CD4-positive, alpha-beta T cell (primary cell): ENCODE measurements at regions not wholly inside any gene's neighbourhood (a gene's known extent, or its start where the extent isn't known, plus 50 kb on each side); places are given as distances from the start of the nearest gene placed in this dataset.

ENCODE experiments used
- ATAC-seq: fragments of 200-7000 bp; cut with Tn5 transposase; one replicate; pipeline ENCODE4 v1.10.0; 2022; ENCODE audit warnings: mild to moderate bottlenecking; ENCODE audit not compliant: poor library complexity
- CTCF ChIA-PET: fragments of 350-600 bp; sonication (Branson Sonifier 250); formaldehyde crosslinking; loops from one replicate; lab custom pipeline; 2021; ENCODE audit warnings: antibody characterized with exemption, inconsistent platforms; lab: Charles Lee
- POLR2A ChIA-PET: fragments of 350-600 bp; sonication (Branson Sonifier 250); formaldehyde crosslinking; loops from one replicate; lab custom pipeline; 2021; ENCODE audit warnings: antibody characterized with exemption, inconsistent platforms; lab: Charles Lee
- DNase-seq, 14 experiments: peaks; one replicate each; pipeline ENCODE4 v3.0.0-alpha.2; 2013 to 2020; ENCODE audit warnings: mixed read lengths in 2 of 14
- H3K27ac ChIP-seq, 2 donors: one replicate each; pipeline versions ENCODE4 v1.5.1 to v1.7.0; 2013; ENCODE audit warnings: low read length in 2 of 2, low read depth in 1 of 2, mild to moderate bottlenecking in 1 of 2
- H3K27me3 ChIP-seq, 2 experiments: 1 replicate in 1 of 2; 2 replicates in 1 of 2; pipeline versions ENCODE4 v1.6.1 to v1.7.0; 2013; ENCODE audit warnings: low read length in 2 of 2, control low read depth in 1 of 2, mild to moderate bottlenecking in 1 of 2, moderate library complexity in 1 of 2; ENCODE audit not compliant: insufficient read depth in 2 of 2, control insufficient read depth in 1 of 2
- H3K36me3 ChIP-seq: one replicate; pipeline ENCODE4 v1.6.1; 2013; ENCODE audit warnings: low read length, control low read depth; ENCODE audit not compliant: insufficient read depth
- H3K4me1 ChIP-seq: one replicate; pipeline ENCODE4 v1.6.1; 2013; ENCODE audit warnings: low read length, control low read depth; ENCODE audit not compliant: insufficient read depth
- H3K4me3 ChIP-seq: one replicate; pipeline ENCODE4 v1.5.1; 2013; ENCODE audit warnings: mild to moderate bottlenecking, low read length, moderate library complexity
- H3K9me3 ChIP-seq, 2 experiments: 1 replicate in 1 of 2; 2 replicates in 1 of 2; pipeline versions ENCODE4 v1.6.1 to v1.7.0; 2013; ENCODE audit warnings: low read length in 2 of 2, mild to moderate bottlenecking in 2 of 2, control low read depth in 1 of 2, moderate library complexity in 1 of 2; ENCODE audit not compliant: control insufficient read depth in 1 of 2, insufficient read depth in 1 of 2
- H3K27ac Mint-ChIP-seq: one replicate; pipeline ENCODE4 v1.8.0; 2020; ENCODE audit warnings: mixed read lengths
- H3K27me3 Mint-ChIP-seq: one replicate; pipeline ENCODE4 v1.8.0; 2021; ENCODE audit warnings: mixed read lengths
- H3K36me3 Mint-ChIP-seq: one replicate; pipeline ENCODE4 v1.8.0; 2021; ENCODE audit warnings: low read depth, mixed read lengths
- H3K4me1 Mint-ChIP-seq: one replicate; pipeline ENCODE4 v1.8.0; 2021; ENCODE audit warnings: low read depth, mixed read lengths
- H3K4me3 Mint-ChIP-seq: one replicate; pipeline ENCODE4 v1.8.0; 2020; ENCODE audit warnings: mild to moderate bottlenecking, mixed read lengths
- H3K9me3 Mint-ChIP-seq: one replicate; pipeline ENCODE4 v1.8.0; 2020; ENCODE audit warnings: mixed read lengths
- intact Hi-C, 2 experiments: fragments of 100-400 bp; cut with DNase I in 1 of 2; cut with micrococcal nuclease in 1 of 2; formaldehyde crosslinking; loops; one replicate each; pipeline versions ENCODE4 v1.15.1 to v1.9.0; 2023 to 2025; cut with DNase I, micrococcal nuclease
- TF ChIP-seq, protein P1 (sequence below): fragments of 200-600 bp; IDR thresholded peaks from one replicate; pipeline ENCODE4 v1.8.0; 2022; ENCODE audit warnings: antibody characterized with exemption, mild to moderate bottlenecking

DNA sequence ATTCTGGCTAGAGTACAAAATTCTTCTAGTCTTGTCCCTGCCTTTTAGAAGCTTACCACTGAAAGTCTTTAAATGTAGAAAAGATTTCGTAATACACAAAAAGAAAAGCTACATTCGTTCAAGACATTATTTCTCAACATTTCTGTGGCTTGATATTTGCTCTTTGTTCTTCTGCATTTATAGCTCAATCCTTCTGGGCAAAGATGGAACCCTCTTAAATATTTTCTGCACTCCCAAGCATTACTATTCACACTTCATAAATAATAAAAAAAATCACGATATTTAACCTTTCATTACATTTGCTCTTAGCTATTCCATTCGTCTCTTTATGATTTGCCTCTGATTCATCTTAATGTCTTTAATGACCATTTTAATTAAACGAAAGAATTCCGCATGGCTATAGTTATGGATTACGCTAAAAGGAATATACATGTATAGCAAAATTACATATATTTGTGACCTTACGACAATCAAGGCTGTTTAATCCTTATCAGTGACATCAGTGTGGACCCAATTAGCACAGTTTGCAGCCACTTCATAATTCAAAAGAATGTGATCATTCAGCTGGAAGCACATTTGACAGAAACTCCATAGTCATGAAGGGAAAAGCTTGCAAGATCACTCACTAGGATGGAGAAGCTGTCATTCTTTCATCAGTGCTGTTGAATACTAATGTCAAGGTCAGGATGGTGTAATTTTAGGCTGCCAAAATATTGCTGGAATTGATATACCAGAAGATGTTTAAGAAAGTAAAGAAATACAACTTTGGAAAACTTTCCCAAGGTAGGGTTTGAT, 1075.0 kb upstream of the TENM3 start:
- Histone ChIP-seq H3K9me3 (peaks cover 0 to 3% of the 10 kb centered on the region in 2 experiments), H3K4me1 (no peaks in the 10 kb centered on the region), H3K27ac (no peak overlapping the region), H3K36me3 (no peaks in the 10 kb centered on the region), H3K27me3 (no peaks in the 10 kb centered on the region), H3K4me3 (no peak overlapping the region)
- POLR2A ChIA-PET: no interaction called here
- Mint-ChIP-seq H3K4me1 (no peaks in the 10 kb centered on the region), H3K27ac (no peak overlapping the region), H3K27me3 (no peaks in the 10 kb centered on the region), H3K36me3 (no peaks in the 10 kb centered on the region), H3K9me3 (no peaks in the 10 kb centered on the region), H3K4me3 (no peak overlapping the region)
- DNase-seq (no peak), ATAC-seq (no peak)
- intact Hi-C loops: no loop called here
- TF ChIP-seq, protein P1, sequence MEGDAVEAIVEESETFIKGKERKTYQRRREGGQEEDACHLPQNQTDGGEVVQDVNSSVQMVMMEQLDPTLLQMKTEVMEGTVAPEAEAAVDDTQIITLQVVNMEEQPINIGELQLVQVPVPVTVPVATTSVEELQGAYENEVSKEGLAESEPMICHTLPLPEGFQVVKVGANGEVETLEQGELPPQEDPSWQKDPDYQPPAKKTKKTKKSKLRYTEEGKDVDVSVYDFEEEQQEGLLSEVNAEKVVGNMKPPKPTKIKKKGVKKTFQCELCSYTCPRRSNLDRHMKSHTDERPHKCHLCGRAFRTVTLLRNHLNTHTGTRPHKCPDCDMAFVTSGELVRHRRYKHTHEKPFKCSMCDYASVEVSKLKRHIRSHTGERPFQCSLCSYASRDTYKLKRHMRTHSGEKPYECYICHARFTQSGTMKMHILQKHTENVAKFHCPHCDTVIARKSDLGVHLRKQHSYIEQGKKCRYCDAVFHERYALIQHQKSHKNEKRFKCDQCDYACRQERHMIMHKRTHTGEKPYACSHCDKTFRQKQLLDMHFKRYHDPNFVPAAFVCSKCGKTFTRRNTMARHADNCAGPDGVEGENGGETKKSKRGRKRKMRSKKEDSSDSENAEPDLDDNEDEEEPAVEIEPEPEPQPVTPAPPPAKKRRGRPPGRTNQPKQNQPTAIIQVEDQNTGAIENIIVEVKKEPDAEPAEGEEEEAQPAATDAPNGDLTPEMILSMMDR: no peak
- CTCF ChIA-PET: no interaction called here

DNA sequence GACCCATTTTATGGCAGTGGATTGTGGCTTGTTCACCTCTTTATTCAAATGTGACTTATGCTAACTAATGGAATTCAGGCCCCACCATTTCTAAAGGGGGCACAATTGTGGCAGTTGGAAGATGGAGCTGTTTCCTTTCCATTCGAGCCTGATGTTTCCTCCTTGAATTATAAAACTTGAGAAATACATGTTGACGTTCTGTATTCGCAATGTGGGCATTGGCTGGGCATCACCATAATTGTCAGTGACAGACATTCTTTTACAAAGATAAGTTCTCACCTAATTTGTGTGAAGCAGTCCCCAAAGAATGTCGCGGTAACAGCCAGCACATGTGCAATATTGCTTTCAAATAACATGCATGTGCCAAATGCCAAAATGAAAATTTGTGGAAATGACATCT, 1070.2 kb upstream of the TENM3 start:
- Histone ChIP-seq H3K27ac (no peak overlapping the region), H3K4me3 (no peak overlapping the region), H3K9me3 (peaks cover 0 to 3% of the 10 kb centered on the region in 2 experiments), H3K4me1 (no peaks in the 10 kb centered on the region), H3K36me3 (no peaks in the 10 kb centered on the region), H3K27me3 (no peaks in the 10 kb centered on the region)
- DNase-seq: no peak
- no peaks in the 10 kb centered on the region for H3K4me1 Mint-ChIP-seq
- CTCF ChIA-PET: no interaction called here
- TF ChIP-seq, protein P1: no peak
- intact Hi-C loops: no loop called here
- no peak overlapping the region for H3K27ac Mint-ChIP-seq
- no peak overlapping the region for H3K4me3 Mint-ChIP-seq
- no peaks in the 10 kb centered on the region for H3K36me3 Mint-ChIP-seq
- H3K27me3 Mint-ChIP-seq: no peaks in the 10 kb centered on the region
- ATAC-seq: no peak
- POLR2A ChIA-PET: no interaction called here
- H3K9me3 Mint-ChIP-seq: no peaks in the 10 kb centered on the region

DNA sequence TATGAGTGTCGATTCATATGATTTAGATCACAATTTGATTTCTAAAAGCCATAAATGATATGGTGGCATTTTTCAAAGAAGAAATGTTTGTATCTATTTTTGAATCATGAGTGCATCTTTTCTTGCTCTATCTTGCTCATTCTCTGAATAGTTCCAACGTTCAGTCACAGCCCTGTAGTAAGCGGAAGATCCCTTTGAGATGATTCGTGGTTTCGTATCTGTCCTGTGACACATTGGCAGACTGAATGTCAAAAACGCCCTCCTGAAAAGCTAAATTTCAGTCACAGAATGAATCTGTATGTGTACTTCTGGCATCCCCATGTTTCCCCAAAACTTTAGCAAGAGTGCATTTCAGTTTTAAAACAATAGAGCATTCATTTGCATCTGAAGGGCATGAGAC, 1066.9 kb upstream of the TENM3 start:
- H3K9me3 Mint-ChIP-seq: peaks cover 3% of the 10 kb centered on the region
- DNase-seq (no peak), ATAC-seq (no peak)
- intact Hi-C loops: no loop called here
- H3K4me3 ChIP-seq: no peak overlapping the region
- no peak overlapping the region for H3K27ac Mint-ChIP-seq
- H3K27me3 ChIP-seq: no peaks in the 10 kb centered on the region
- H3K4me3 Mint-ChIP-seq: no peak overlapping the region
- TF ChIP-seq, protein P1: no peak
- ChIA-PET CTCF (interaction anchor here (0.7 kb wide), 1 partner anchor 61 kb away, joined by 4 read pairs; no protein-coding TSS in a partner anchor), POLR2A (no interaction called here)
- no peaks in the 10 kb centered on the region for H3K36me3 Mint-ChIP-seq
- H3K27ac ChIP-seq: no peak overlapping the region
- no peaks in the 10 kb centered on the region for H3K27me3 Mint-ChIP-seq
- H3K4me1 ChIP-seq: no peaks in the 10 kb centered on the region
- peaks cover 0 to under 1% of the 10 kb centered on the region in 2 experiments for H3K9me3 ChIP-seq
- no peaks in the 10 kb centered on the region for H3K36me3 ChIP-seq
- H3K4me1 Mint-ChIP-seq: no peaks in the 10 kb centered on the region
